Activated CD8-positive, alpha-beta memory T cell treated with anti-CD3 and anti-CD28 coated beads for 48 hours (primary cell): ENCODE measurements at regions not wholly inside any gene's neighbourhood (a gene's known extent, or its start where the extent isn't known, plus 50 kb on each side); places are given as distances from the start of the nearest gene placed in this dataset.

Experiments used
- DNase-seq, 3 experiments: peaks; one replicate each; pipeline ENCODE4 v3.0.0-alpha.2; 2020; ENCODE audit warnings: low read depth in 2 of 3, low spot score in 2 of 3

- no peak for DNase-seq
These were observed 50.4 kb downstream of the RTL9 start for GRCh38 chrX:110408949-110409588.

DNA sequence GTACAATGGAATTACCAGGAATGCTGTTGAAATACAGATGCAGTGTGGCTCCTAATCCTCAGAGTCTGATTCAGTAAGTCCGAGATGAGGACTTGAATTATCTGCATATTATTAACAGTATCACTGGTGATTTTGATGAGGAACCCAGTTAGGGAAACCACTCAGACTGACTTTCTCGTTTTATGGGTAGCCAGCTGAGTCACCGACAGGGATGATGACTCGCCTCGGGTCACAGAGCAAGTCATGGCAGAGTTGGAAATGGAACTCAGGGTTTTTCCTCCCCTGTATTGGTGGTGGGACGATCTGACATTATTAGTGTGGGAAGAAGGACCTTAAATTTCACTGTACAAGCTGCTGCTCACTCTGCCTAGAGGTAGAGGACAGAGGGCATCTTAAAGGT lies 51.3 kb downstream of the RTL9 start:
- no peak for DNase-seq

DNA sequence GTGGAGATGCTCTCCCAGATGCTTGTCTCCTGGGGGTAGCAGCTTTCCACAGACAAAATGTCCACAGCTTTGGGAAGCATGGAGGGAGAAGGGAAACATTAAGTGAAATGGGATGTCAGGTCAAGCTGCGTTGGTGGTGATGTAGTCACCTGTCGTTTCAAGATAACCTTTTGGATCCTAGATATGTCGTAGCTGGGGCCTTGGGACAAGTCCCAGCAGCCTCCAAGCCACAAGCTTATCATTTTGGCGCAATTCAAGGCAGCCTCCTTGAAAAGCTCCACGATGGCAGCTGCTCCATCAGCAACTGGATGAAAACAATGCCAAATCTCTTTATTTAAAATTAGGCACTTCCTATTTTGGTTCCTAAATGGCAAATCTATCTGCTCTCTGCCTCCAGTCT lies 52.0 kb downstream of the RTL9 start:
- DNase-seq, result no peak

DNA sequence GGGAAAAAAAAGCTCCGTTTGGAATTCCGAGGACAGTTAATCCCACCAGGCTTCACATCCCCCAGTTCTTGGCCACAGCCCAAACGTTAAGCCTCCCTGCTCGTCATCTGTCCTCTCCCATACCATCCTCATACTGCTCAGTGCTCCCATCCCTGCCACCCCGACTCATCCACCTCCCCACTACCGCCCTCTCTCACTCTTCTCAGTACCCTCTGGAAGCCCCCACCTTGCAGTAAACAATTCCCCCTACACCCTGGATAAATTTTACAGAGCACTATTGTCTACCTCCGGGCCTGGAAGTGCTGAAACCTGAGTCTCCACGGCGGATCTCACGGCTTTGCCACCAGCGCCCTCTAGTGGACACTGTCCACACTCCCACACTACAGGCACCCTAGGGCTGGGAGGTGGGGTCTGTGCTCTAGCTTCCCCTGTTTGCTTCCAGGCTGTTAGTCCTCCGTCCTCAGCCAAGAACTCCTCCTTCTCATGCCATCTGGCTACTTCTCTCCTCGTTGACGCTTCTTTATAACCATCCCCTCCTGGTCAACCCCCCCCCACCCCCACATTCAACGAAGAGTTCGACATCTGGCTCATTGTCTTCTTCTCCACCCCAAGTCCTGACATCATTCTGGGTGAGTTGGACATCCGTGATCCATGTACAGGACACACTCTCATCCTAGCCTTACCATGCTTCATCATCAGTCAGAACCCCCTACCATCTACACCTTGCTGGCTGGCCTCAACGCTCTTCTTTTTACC lies 54.5 kb downstream of the RTL9 start:
- DNase-seq, result peak; percentile 9 to 46 (median 30)

- no peak for DNase-seq
These were observed 55.1 kb downstream of the RTL9 start for GRCh38 chrX:110413727-110414124.

- no peak for DNase-seq
These were observed 55.6 kb downstream of the RTL9 start for GRCh38 chrX:110414273-110414672.

GRCh38 chrX:110414679-110415439 lies 56.2 kb downstream of the RTL9 start:
- no peak for DNase-seq

- no peak for DNase-seq
These were observed 57.0 kb downstream of the RTL9 start for GRCh38 chrX:110415440-110416170.

DNA sequence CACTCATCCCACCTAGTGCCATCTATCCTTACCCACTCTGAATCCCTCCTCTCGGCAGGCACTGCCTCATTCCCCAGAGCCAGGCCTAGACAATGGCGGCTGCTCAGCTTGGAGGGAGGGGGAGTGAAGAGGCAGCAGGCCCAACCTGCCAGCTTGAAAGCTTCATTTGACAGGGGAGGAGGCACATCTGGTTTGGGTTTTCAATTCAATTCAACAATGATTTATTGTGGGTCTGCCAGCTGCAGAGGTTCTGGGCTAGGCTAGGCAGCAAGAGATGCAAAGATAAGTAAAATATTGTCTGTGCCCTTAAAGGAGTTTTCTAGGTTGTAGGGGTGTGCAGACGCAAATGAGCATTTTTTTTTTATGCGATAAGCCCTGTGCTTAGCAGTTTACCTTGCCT lies 58.5 kb downstream of the RTL9 start:
- DNase-seq, result no peak

- DNase-seq, result no peak
These were observed 59.9 kb downstream of the RTL9 start for GRCh38 chrX:110418316-110419235.

DNA sequence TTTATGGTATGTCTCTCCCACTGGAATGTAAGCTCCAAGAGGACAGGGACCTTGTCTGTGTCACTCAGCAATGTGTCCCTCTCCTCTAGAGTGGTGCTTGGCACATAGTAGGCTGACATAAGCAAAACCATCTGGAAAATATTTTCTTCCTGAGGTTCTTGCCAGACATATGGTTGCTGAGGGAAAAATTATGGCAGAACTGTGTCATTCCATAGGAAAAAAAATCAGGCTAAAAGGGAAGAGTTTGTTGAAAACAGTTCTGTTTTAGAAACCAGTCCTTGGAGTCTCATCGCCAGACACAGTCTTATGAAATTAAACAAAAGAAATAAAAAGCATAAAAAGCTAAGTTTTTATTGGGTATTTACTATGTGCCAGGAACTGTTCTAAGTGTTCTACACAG lies 60.9 kb downstream of the RTL9 start:
- DNase-seq, result no peak

GRCh38 chrX:110420771-110421499 lies 62.3 kb downstream of the RTL9 start:
- DNase-seq, result no peak

DNA sequence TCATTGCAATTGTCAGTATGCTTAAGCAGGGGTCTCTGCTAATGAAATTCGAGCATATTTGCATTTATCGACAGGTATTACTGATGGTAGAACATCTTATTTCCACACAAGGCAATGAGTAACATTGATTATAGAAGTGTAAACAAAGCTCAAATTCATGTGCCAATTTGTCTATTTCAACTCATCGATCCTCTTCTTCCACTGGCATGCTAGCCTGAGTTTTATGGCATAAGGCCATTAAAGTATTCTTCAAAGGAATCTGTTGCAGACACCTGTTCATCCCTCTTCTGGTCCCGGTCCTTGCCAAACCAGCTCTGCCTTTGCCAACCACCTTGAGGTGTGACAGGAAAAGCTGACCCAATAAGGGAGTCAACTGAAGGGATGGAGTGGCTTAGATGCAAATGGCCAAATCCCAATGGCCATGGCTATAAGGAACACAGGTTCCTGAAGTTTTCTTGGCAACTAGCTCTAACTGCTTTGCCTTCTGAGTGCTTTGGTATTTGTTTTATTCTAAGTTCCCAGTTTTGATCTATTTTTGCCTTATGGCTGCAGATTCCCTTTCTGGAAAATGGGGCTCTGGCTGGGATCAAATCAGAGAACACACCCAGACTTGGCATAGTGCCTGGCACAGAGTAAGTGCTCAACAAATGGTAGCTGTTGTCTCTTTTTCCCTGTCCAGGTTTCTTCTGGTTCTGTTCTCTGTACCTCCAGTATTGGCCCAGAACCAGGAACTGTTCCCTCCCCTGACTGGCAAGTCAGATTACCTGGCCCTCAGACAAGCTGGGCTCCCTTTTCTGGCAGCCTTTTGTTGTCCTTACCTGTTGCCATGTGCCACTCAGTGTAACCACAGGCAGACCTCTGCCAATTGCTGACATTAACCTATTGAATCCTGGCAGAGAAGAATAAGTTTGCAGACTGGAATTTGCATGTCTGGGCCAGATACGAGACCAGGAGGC lies 63.1 kb downstream of the RTL9 start:
- DNase-seq, result no peak

GRCh38 chrX:110425222-110426154 lies 66.8 kb downstream of the RTL9 start:
- no peak for DNase-seq

DNA sequence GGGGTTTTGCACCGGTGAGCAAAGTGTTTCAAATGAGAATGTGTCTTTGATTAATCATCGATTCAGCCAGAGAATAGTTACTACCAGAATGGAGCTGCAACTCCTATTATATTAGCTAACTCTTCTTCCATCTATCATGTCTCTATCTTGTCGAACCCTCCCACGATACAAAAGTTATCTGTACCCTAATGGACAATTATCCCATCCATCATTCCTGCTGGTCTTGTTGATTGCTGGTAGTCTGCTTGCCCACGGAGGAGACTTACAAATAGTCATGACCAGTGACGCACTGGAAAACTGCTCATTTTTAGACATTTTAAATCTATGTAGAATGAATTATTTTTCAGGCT lies 67.5 kb downstream of the RTL9 start:
- DNase-seq, result no peak

DNA sequence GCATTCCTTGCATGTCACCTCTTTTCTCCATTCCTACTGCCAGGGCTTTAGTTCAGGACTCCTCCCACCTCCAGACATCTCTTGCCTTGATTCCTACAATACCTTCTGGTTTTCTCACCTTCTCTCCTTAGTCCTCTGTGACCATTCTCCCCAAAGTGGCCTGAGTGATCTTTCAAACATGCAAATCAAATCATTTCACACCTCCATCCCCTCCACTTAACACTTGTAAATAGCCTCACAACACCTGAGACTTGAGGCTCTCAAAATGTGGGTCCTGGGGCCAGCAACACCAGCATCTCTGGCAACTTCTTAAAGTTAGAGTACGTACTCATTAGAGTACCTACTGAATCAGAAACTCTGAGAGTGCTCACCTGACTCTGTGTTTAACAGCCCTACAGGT lies 68.4 kb downstream of the RTL9 start:
- no peak for DNase-seq

GRCh38 chrX:110428144-110428543 lies 69.5 kb downstream of the RTL9 start:
- no peak for DNase-seq
